GM18873 (cell line): ENCODE measurements at regions not wholly inside any gene's neighbourhood (a gene's known extent, or its start where the extent isn't known, plus 50 kb on each side); places are given as distances from the start of the nearest gene placed in this dataset.

Source experiments
- ATAC-seq: cut with Tn5 transposase; IDR thresholded peaks from one replicate; pipeline ENCODE4 v1.9.1; 2021; ENCODE audit warnings: mild to moderate bottlenecking, moderate library complexity, moderate number of reproducible peaks; ENCODE audit not compliant: unreplicated experiment, low FRiP score

GRCh38 chr13:64453831-64454230 lies 2776.3 kb downstream of the PCDH9 start:
- no peak for ATAC-seq

- no peak for ATAC-seq
Observed at GRCh38 chr13:64446372-64446771, 2783.8 kb downstream of the PCDH9 start.

DNA sequence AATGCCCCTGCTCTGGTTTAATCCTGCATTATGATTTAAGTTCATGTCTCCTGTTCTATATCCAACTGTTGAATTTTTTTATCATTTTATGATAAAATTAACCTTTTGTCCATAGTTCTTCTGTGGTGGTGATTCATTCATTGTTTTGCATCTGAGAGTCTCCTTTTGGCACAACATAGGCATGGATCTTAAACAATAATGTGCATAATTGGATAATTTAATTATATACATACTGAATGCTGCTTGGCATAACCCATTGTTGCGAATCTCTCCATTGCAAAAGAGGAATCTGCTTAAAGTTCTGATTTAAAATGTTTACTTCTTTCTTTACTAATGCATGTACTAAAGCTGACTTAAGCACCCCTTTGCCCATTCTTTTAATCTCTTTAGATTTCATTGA lies 2788.4 kb downstream of the PCDH9 start:
- no peak for ATAC-seq

GRCh38 chr13:64438084-64438483 lies 2792.1 kb downstream of the PCDH9 start:
- ATAC-seq = no peak

DNA sequence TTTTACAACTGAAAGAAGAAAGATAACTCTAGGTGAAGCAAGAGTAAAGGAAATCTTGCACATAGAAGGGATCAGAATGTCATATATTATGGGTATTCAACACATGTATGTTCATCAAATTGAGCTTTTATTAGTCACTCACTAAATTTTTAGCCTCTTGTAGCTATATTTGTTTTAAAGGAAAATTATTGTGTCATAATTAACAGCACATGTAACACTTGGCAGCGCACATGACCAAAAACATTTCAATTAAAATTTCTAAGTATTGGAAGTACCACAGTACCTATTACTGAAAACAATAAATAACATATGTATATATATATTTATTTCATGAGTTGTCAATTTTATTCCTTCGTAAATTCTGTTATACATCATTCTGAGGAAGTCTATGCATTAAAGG lies 2800.4 kb downstream of the PCDH9 start:
- no peak for ATAC-seq

GRCh38 chr13:64428196-64428595 lies 2801.9 kb downstream of the PCDH9 start:
- no peak for ATAC-seq

- no peak for ATAC-seq
Observed at GRCh38 chr13:64423467-64423866, 2806.7 kb downstream of the PCDH9 start.

GRCh38 chr13:64420181-64420580 lies 2810.0 kb downstream of the PCDH9 start:
- ATAC-seq = no peak

DNA sequence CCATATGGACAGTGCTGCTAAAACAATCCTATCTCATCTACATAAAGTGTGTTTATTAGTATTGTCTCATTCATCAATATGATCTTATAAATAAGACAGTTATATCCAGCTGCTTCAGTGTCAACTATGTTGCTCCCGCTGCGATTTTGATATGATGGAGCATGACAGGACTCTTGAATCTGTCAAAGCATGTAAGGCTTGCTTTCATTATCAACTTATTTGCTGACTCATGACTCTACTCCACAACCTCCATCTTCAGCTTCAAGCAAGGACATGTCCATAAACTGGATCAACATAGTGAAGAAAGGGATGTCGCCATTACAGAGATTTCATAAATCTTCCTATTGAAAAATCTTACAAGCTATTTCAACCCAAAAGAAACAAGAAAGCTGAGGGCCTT lies 2812.6 kb downstream of the PCDH9 start:
- no peak for ATAC-seq

GRCh38 chr13:64414381-64414780 lies 2815.8 kb downstream of the PCDH9 start:
- ATAC-seq = no peak

GRCh38 chr13:64413529-64413928 lies 2816.6 kb downstream of the PCDH9 start:
- ATAC-seq = no peak

DNA sequence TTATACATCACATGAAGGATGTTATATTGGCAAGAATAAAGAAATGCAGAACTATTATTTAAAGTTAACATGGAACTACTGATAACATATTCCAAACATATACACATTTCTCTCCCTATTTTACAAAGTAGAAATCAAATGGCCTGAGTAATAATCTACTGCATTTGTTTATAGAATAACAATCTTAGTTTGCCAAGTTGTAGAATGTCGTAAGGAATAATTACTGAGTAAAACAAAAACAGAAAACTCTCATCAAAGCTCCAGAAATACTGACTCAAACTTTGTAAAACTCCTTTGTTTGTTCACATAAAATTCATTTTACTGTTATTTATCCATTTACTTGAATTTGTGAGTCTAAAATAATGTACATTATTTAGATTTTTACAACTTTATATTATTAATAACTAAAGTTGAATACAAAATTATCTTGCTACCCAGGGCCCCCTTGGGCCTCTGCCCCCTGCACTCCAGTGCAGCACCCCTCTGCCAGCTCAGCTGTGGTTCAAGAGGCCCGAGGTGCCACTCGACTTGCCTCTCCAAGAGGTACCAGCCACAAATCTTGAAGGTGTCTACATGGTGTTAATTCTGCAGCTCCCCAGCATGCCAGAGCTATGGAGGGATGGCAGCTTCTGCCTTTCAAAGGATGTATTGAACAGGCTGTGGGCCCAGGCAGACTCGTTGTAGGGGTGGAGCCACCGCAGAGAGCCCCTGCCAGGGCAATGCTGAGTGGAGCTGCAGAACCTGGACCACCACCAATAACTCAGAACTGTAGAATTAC lies 2819.7 kb downstream of the PCDH9 start:
- no peak for ATAC-seq

DNA sequence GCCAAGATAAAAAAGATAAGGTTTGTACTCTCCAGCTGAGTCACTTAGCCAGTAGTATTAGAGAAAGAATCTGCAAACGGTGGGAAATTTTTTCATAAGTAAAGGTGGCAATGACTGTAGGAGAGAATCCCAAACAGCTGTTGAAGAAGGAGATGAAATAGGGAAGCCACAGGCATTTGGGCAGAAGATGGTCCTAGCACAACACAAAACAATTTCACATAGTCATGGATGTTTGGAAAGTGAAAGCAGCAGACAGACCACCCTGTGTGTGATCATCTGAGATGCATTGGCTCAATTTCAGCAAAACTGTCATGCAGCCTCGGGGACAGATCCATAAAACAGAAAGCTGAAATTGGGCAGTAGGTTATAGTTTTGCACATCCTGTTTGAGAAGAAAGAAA lies 2832.4 kb downstream of the PCDH9 start:
- ATAC-seq = no peak

- ATAC-seq = no peak
Observed at GRCh38 chr13:64377606-64378005, 2852.5 kb downstream of the PCDH9 start.

- ATAC-seq = no peak
Observed at GRCh38 chr13:64371461-64371860, 2858.7 kb downstream of the PCDH9 start.

DNA sequence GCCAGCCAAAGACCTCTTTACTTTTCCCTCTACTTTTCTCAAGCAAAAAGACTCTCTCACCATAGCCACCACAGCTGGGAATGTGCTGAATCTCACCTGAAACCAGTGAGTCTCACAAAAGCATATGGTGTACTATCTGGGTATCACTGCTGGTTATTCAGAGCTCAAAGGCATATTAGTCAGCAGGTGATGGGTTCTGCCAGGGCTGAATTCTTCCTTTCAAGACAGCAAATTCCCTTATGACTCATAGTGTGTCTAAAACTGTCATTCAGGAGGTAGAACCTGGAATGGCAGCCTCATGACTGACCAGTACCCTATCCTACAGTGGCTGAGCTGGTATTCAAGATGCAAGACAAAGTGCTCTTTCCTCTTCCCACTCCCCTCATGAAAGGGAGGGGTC lies 2859.1 kb downstream of the PCDH9 start:
- no peak for ATAC-seq

DNA sequence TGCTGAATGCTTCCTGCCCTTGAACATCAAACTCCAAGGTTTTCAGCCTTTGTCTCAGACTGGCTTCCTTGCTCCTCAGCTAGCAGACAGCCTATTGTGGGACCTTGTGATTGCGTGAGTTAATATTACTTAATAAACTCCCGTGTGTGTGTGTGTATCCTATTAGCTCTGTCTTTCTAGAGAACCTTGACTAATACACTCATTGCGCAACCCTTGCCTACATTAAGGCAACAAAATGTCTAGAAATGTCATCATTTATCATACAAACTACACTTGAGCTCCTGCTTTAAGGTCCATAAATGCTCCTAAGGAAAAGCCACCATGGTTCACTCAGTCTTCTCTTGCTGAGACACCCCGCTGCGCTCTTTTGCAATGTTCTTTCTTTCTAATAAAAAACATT lies 2861.0 kb downstream of the PCDH9 start:
- ATAC-seq = no peak

DNA sequence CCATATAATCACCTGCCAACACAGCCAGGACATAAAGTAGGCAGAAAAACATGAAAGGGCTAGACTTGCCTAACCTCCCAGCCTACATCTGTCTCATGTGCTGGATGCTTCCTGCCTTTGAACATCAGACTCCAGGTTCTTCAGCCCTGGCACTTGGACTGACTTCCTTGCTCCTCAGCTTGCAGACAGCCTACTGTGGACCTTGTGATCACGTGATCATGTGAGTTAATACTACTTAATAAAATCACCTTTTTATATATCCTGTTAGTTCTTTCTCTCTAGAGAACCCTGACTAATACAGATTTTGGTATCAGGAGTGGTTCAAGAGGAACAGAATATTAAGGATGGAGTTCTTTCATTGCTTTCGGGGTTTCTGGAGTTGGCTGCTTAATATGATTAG lies 2867.6 kb downstream of the PCDH9 start:
- no peak for ATAC-seq

GRCh38 chr13:64347664-64348063 lies 2882.5 kb downstream of the PCDH9 start:
- no peak for ATAC-seq

DNA sequence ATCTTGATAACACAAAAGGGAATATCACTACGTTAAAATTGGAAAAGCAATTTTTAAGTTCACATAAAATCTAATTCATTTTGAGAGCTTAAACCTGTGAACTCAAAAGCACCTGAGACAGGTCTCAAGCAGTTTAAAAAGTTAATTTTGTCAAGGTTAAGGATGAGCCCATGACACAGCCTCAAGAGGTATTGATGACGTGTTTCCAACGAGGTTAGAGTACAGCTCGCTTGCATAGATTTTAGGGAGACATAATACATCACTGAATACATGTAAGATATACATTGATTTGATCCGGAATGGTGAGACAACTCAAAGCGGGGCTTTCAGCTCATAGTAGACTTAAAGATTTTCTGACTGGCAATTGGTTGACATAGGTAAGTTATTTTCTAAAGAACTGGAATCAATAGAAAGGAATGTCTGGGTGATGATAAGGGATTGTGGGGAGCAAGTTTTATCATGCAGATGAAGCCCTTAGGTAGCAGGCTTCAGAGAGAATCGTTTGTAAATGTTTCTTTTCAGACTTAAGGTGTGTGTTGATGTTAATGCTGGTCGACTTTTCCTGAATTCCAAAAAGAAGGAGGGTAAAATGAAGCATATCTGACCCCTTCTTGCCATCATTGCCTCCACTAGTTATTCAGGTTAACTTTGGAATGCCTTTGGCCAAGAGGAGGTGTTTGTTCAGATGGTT lies 2890.6 kb downstream of the PCDH9 start:
- ATAC-seq = no peak

DNA sequence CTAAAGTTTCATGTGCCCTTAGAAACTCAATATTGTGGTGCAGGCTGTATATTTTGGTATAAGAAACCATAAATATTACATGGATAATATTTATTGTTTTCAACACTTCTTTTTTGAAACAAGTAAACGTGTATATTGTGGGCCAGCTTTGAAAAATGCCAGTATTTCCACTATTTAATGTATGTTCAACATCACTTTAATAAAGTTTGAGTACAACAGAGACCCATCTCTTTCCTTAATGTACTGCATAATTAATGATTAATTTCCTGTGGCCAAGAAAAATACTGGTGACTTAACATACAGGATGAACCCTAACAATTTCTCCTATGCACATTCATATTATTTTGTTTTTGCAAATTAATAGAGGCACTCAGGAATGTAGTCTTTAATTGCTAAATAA lies 2891.5 kb downstream of the PCDH9 start:
- ATAC-seq = no peak

- no peak for ATAC-seq
Observed at GRCh38 chr13:64333888-64334287, 2896.2 kb downstream of the PCDH9 start.
